T-helper 1 cell (primary cell): ENCODE measurements at regions not wholly inside any gene's neighbourhood (a gene's known extent, or its start where the extent isn't known, plus 50 kb on each side); places are given as distances from the start of the nearest gene placed in this dataset.
"Not testable (repeated sequence)": the region's sequence is repeated elsewhere in the genome, so short reads cannot be mapped to it uniquely, and the experiment has no call there.

Source experiments
- DNase-seq, 5 donors: peaks; one replicate each; pipeline ENCODE4 v3.0.0-alpha.2; 2012 to 2020

DNA sequence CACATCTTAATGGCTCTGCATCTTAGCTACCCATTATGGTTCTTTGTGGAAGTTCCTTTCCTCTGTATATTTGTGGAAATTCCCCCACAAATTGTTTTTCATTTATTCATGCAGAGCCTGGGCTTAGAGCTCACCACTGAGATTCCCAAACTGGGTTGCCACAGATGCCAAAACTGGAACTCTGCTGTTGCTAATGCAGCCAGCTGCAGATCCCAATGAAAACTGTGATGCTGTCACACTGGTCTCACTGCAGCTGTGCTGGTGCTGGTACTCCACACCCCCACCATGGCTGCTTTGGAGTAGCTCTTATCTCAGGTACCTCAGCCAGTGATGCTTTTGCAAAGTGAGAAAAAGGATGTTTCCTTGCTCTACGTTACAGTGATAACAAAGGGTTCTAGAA is 87.7 kb downstream of the DCK start:
- no peak for DNase-seq

DNA sequence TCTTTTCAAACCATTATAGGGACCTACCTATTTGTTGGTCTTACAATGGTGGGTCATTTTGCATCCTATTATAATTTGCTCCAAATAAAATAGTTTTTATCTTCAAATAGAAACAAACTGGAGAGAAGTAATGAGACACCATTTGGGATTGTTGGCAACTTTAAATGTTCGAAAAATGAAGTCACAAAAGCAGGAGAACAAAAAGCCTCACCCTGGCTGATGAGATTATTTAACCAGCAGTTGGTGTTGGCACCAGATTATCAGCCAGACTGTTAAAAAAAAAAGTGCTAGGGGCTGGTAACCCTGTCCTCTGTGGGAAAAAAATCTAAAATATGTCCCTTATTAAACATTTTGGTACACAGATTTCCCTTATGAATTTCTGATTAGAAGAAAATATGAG is 100.3 kb downstream of the DCK start:
- DNase-seq: no peak

DNA sequence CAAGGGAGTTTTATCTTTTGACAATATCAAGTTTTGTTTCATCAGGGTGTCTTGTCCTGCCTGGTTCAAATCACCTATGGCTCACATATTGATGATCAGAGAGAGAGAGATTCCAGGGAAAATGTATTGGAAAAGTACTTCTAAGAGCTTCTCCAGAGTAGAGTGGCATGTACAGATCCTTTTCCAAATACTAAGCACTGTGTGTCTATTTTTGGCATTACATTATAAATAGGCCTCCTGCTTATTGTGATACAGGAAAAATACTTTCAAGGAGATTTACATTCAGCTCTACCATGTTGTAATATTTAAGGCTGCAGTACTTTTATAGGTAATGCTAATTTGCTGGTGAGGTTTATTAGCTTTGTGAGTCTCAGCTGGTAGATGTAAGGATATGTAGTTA is 100.8 kb downstream of the DCK start:
- DNase-seq: no peak

DNA sequence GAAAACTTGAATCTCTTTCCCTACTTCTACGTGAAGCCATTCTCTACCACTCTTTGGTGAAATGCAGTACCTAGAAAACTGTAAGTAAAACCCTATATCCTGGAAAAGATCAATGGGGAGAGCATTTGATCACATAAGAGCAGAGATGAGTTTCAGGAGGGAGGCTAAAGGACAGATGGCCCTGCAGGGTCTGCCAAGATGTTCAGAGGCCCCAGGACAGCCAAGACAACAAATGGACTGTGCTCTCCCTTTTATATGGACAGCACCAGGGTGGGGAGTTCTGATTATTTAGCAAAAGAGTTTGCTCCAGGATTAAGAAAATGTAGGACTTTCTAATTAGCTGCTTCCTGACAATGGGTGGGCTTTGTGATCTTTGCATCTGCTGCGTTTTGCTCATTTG is 101.7 kb downstream of the DCK start:
- DNase-seq: no peak

DNA sequence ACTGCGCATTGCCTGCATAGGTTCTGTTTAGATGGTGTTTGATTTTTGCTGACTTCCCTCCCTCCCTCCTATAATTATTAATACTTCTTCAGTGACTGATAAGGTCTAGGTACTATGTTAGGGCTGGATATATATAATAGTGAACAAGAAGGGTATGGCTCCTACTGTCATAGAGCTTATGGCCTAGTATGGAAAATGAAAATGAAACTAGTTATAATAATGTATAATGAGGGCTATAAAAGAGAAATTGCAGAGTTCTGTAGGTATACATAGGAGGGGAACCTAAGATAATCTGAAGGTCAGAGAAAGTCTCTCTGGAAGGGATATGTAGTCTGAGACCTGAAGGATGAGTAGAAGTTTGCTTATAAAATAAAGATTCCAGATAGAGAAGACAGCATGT is 102.1 kb downstream of the DCK start:
- DNase-seq: no peak

DNA sequence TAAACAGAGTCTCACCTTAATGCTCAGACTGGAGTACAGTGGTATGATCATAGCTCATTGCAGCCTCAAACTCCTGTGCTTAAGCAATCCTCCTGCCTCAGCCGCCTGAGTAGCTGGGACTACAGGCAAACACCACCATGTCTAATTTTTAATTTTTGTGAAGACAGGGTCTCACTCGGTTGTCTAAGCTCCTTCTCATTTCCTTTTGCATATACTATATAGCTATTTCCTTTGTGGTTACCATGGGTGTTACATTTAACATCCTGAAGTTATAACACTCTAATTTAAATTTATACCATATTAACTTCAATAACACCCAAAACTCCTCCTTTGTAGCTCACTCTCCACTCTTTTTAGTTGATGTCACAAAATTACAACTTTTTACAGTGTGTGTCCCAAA is 114.3 kb downstream of the DCK start:
- DNase-seq: no peak

DNA sequence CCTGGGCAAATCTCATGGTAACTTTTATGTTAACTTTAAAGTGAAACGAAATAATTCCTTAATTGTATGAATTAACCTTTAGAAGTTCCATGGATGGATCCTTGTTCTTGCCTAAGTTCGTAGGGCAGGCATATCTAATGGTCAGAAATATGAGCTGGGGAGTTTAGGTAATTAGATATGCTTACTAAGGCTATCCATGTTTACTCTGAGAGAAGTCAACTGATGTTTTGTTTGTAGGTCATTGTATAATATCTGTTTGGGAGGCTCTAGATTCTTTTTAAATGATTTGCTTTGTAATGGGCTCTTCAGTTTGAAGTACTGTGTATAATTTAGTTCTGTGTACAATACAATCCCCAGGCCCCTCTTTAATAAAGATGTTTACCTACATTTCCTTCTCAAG is 117.0 kb downstream of the DCK start:
- no peak for DNase-seq

DNA sequence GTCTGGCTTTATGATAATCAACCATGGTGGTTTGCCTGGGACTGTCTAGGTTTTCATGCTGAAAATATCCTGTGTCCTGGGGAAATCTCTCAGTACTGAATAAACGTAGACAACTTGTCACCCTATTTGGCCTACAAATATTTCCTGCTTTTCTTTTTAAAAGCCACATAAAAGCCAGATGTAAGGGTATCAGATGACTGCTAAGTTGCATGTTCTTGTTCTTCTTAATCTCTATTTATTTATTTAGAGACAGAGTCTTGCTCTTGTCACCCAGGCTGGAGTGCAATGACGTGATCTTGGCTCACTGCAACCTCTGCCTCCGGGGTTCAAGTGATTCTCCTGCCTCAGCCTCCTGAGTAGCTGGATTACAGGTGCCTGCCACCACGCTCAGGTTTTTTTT is 117.7 kb downstream of the DCK start:
- not testable (repeated sequence) for DNase-seq

DNA sequence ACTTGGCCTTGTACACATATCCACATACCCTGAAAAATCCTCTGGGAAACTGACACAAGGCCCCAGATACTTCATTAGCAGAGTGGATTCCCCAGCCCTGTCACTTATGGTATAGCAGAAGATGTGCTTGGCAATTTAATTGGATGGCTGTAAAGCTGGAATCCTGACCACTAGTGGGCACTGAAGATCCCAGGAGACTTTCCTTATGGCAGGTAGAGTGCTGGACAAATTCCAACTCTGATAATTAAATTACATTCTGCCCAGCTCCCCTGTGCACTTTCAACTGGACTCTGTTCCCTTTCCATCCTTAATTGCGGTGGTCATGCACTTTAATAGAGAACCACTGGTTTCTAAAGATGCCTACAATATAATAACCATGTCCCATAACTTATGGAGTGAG is 119.8 kb downstream of the DCK start:
- DNase-seq: no peak

DNA sequence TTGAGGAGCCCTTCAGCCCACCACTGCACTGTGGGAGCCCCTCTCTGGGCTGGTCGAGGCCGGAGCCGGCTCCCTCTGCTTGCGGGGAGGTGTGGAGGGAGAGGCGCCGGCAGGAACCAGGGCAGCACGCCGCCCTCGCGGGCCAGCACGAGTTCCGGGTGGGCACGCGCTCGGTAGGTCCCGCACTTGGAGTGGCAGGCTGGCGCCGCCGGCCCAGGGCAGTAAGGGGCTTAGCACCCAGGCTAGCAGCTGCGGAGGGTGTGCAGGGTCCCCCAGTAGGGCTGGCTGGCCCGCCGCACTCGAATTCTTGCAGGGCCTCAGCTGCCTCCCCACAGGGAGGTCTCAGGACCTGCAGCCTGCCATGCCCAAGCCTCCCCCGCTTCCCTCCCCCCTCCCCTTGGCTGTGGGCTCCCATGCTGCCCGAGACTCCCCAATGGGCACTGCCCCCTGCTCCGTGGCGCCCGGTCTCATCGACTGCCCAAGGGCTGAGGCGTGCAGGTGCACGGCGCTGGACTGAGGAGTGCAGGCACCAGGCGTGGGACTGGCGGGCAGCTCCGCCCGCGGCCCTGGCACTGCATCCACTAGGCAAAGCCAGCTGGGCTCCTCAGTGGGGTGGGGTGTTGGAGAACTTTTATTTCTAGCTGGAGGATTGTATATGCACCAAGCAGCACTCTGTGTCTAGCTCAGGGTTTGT is 127.5 kb downstream of the DCK start:
- DNase-seq: no peak

DNA sequence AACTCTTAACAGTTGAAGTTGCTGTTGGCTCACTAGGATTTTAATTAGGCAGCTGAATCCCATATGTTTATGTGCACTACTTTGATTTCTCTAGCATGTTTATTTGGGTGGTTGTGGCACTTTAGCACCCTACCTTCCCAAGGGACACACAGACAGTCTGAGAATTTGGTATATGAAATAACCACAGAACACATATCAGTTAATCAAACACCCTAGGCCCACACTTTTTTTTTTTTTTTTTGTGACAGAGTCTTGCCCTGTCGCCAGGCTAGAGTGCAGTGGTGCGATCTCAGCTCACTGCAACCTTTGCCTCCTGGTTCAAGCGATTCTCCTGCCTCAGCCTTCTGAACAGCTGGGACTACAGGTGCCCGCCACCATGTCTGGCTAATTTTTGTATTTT is 130.5 kb downstream of the DCK start:
- DNase-seq: no peak

DNA sequence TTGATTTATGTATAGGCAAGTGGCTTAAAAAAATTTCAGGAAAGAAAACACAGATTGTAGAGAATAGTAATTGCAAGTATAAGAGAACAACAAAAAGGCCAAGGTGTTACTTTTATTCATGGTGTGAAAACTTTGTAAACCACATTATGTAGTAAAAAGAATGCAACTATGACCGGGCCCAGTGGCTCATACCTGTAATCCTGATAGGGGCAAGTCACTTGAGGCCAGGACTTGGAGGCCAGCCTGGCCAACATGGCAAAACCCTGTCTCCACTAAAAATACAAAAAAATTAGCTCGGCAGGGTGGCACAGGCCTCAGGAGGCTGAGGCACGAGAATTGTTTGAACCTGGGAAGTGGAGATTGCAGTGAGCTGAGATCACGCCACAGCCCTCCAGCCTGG is 131.7 kb downstream of the DCK start:
- DNase-seq: no peak

DNA sequence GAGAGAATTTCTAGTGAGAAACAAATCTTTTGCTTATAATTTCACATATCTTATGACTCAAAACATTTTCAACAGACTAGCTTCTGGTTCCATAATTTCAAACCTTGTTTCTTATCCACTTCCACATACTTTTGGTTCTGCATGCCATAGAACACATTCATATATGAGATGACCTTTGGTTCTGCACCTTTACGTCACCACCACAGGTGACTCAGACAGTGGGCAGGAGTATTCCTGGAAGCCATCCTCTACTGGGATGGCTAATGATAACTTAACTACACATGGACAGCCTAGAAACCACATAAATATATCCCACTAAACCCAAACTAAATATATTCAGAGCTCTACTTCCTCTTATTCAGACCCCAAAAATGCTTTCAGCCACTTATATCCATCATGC is 133.3 kb downstream of the DCK start:
- DNase-seq: no peak

DNA sequence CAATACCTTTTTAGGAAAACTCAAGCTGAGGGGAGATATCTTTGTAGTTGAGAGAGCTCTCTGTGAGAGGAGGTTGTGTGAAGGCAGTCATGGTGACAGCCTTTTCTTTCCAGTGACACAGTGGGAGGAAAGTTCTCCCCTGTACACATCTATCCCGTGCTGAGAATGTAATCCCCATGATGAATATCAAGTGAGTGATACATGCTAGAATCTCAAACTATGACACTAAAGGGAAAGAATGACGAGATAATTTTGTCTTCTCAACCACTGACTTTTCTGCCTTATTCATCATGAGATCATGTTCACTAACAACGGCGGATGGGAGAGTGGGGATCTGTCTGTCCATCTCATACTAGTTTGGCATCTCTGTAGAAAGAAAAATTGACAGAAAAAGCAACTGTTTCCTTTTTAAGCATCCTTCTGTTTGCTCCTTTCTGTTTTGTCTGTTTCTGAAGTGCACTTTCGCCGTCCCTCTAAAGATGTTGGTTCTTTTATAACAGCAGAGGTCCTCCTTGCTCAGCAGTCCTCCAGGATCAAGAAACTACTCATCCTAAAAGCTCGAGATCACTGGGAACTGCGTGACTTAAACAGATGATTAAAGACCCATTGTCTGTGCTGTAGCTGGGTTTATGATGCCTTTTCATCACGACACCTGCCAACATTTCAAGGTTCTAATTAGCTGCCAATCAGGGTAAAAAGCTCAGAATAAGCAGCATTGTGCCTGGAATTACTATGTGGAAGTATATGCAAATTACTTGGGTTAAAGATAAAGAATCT is 137.6 kb downstream of the DCK start:
- no peak for DNase-seq

DNA sequence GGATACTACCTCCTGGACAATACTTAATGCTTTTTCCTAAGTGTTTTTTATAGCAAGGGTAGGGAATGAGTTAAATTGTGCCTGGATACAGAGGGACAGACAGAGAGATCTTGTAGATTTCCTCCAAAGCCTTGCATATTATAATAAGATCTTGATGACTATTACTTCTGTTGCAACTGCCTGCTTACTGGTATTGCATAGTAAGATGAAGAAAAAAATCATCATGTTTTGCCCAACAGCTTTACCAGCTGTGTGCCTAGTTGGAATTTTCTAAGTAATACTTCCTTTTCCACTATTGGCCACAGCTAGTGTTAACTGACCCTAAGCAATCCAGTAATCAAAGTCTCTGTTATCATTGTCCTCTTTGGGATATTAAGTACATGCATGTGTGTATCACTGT is 139.0 kb downstream of the DCK start:
- DNase-seq: no peak

DNA sequence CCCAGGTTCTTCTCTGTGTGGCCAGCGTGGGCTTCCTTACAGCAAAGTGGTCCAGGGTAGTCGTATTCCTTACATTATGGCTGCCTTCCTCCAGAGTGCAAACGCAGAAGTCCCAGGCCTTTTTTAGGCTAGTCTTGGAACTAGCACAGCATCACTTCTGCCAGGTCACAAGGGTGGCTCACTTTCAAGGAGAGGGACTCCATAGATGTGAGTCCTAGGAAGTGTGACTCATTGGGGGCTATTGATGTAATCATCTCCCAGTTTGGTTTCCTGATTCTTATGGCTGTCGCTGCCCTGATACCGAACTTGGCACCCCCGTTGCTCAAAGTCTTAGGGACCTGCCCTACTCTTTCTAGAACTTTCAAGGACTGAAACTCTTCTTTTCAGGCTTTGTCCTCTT is 140.0 kb downstream of the DCK start:
- DNase-seq: no peak

DNA sequence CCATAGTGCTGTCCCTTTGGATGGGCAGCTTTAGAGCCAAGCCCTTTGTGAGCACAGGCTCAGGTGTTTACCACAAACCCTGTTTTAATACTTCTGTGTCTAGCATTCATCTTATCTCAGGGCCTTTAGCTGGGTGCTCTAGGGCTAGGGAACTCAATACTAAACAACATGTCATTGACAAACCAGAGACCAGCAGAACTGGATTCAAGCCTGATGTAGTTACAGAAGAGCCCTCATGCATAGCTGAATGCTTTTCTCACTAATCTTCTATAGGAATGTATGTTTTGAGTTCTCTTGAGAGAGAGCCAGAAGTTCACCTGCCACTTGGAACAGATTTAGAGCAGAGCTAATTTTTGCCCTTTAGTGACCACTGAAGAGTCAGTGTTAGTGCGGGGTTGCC is 142.6 kb downstream of the DCK start:
- no peak for DNase-seq

DNA sequence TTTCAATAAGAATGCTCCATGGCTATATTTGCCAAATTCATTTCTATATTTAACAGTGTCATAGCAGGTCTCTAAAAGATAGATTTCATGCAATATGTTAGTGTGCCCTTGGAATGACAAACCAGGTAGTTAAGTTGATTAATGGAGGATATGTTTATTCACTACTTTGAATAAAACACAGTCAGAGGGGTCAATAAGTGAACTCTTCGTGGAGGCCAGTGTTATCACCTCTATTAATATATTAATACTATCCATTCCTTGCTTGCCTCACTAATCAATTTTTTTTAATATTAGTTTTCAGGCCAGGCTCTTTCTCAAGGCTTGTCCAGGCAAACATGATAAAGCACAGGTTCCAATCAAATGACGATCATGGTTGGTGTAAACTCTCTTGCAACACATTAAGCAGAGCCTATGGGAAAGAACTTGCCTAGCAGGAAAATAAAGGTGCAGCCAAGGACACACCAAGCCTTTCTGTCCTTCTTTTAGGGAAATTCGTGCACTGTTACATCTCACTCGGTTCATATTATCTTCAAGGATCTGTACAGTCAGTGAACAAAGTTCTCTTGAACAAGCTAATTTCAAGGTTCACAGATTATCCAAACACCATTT is 144.7 kb downstream of the DCK start:
- no peak for DNase-seq

DNA sequence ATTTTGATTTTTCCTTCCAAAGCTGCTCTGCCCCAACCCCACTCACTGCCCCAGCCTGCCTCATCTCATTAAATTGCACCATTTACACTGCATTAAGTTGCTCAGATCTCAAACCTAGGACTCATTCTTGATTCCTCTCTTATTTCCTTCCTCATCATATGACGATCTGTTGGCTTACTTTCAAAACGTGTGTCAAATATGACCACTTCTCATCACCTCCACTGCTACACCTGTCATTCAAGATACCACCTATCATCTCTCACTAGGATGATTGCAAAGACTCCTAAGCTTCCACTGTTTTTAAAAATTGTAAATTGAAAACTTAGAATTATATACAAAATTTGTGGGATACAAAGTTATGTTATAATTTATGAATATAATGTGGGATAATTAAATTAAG is 147.1 kb downstream of the DCK start:
- DNase-seq: no peak

DNA sequence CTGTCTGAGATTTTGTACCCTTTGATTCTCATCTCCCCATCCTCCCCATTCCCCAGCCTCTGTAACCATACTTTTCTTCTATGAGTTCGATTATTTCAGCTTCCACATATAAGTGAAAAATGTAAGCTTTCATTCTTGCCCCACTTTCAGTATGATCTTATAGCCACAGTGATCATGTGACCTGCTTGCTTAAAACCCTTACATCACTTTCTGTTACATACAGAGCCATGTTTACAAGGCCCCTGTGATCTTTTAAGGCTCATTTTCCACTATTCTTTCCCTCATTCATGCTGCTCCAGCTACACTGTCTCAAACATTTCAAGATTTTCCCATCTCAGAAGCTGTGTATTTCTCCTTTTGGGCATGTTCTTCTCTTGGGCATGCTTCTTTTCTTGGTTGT is 147.7 kb downstream of the DCK start:
- DNase-seq: no peak

DNA sequence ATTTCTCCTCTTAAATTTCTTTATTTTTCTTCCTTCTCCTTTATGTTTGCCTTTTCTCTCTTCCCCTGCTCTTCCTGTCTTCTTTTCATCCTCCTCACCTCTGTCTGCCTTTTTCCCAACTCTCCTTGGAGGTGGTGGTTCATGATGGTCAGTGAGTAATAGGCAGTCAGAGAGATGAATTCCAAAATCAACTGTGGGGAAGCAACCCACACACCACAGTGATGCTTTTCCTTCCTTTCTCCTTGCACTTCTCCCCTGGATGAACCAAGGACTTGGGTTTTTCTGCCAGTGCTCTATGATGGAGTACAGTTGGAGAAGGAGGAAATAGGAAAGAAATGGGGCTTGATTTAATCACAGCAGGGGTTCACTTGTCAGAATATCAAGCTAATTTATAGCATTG is 153.8 kb downstream of the DCK start:
- DNase-seq: no peak

DNA sequence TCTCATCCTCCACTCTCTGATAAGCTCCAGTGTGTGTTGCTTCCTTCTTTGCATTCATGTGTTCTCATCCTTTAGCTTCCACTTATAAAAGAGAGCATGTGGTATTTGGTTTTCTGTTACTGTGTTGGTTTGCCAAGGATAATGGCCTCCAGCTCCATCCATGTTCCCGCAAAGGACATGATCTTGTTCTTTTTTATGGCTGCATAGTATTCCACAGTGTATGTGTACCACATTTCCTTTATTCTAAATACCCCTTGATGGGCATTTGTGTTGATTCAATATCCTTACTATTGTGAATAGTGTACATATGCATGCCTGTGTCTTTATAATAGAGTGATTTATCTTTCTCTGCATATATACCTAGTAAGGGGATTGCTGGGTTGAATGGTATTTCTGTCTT is 155.1 kb downstream of the DCK start:
- DNase-seq: no peak

DNA sequence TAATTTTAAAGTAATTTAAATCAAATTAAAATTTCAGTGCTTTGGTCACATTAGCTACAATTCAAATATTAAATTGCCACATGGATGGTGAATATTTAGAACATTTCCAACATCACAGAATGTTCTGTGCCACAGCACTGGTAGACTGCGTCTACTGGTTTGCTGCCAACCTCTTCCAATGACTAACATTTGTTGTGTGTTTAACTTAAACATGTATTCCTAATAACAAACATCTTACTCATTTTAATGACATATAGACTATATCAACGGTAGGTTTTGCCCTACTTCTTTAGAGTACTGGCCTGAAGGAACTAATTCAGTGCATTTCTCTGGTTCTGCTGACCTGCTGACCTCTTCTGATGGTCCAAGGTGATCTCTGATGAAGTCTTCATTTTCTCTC is 157.6 kb downstream of the DCK start:
- DNase-seq: no peak

DNA sequence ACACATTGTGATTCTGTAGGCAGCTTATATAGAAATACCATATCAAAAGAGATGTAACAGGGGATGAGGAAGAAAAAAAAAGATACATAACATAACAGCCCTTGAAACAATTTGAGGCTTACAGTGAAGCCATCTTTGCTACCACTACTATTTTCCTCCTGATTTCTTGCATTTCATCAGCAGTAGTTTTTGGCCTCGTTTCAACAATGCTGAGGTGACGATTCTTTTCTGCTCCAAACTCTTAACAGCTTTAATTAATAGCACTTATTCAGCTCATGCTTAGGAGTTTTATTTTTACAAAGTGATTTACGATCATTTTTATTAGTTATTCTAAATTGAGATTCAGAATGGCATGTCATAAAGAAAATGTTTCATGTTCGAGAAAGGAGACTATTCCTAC is 163.2 kb downstream of the DCK start:
- no peak for DNase-seq
